Glutamatergic neuron (in vitro differentiated cells): ENCODE measurements at regions not wholly inside any gene's neighbourhood (a gene's known extent, or its start where the extent isn't known, plus 50 kb on each side); places are given as distances from the start of the nearest gene placed in this dataset.

Source experiments
- DNase-seq: peaks from one replicate; pipeline ENCODE4 v3.0.0; 2022
- H3K27ac Mint-ChIP-seq: one replicate; pipeline ENCODE4 v1.8.0; 2020; ENCODE audit warnings: mild to moderate bottlenecking, mixed read lengths, inconsistent platforms; ENCODE audit not compliant: unreplicated experiment
- H3K27me3 Mint-ChIP-seq: one replicate; pipeline ENCODE4 v1.8.0; 2020; ENCODE audit warnings: mild to moderate bottlenecking, moderate library complexity, mixed read lengths, inconsistent platforms; ENCODE audit not compliant: unreplicated experiment
- H3K36me3 Mint-ChIP-seq: one replicate; pipeline ENCODE4 v1.8.0; 2020; ENCODE audit warnings: mild to moderate bottlenecking, mixed read lengths, inconsistent platforms; ENCODE audit not compliant: unreplicated experiment
- H3K4me1 Mint-ChIP-seq: one replicate; pipeline ENCODE4 v1.8.0; 2020; ENCODE audit warnings: mild to moderate bottlenecking, low read depth, mixed read lengths, inconsistent platforms; ENCODE audit not compliant: unreplicated experiment
- H3K4me3 Mint-ChIP-seq: one replicate; pipeline ENCODE4 v1.8.0; 2020; ENCODE audit warnings: mild to moderate bottlenecking, mixed read lengths, inconsistent platforms; ENCODE audit not compliant: unreplicated experiment
- H3K9me3 Mint-ChIP-seq: one replicate; pipeline ENCODE4 v1.8.0; 2020; ENCODE audit warnings: mild to moderate bottlenecking, moderate library complexity, mixed read lengths, inconsistent platforms; ENCODE audit not compliant: unreplicated experiment
- CTCF ChIP-seq: fragments of 200-600 bp; sonication (generic); IDR thresholded peaks from one replicate; pipeline ENCODE4 v1.5.0; 2021; ENCODE audit not compliant: partially characterized antibody, unreplicated experiment

GRCh38 chrX:7286168-7286837 lies 138.3 kb upstream of the PUDP start:
- Mint-ChIP-seq H3K4me3 (no peak overlapping the region), H3K4me1 (no peaks in the 10 kb centered on the region), H3K9me3 (no peaks in the 10 kb centered on the region), H3K36me3 (no peaks in the 10 kb centered on the region), H3K27me3 (no peaks in the 10 kb centered on the region), H3K27ac (no peak overlapping the region)
- TF ChIP-seq CTCF = no peak
- no peak for DNase-seq

- H3K27me3 Mint-ChIP-seq = no peaks in the 10 kb centered on the region
- H3K27ac Mint-ChIP-seq = no peak overlapping the region
- no peak for TF ChIP-seq CTCF
- DNase-seq = no peak
- H3K4me3 Mint-ChIP-seq = no peak overlapping the region
- no peaks in the 10 kb centered on the region for H3K9me3 Mint-ChIP-seq
- no peaks in the 10 kb centered on the region for H3K4me1 Mint-ChIP-seq
- H3K36me3 Mint-ChIP-seq = no peaks in the 10 kb centered on the region
Measured at GRCh38 chrX:7285765-7286164, 137.8 kb upstream of the PUDP start.

- no peaks in the 10 kb centered on the region for H3K27me3 Mint-ChIP-seq
- H3K9me3 Mint-ChIP-seq = no peaks in the 10 kb centered on the region
- H3K36me3 Mint-ChIP-seq = no peaks in the 10 kb centered on the region
- TF ChIP-seq CTCF = no peak
- H3K4me1 Mint-ChIP-seq = no peaks in the 10 kb centered on the region
- no peak overlapping the region for H3K27ac Mint-ChIP-seq
- DNase-seq = no peak
- no peak overlapping the region for H3K4me3 Mint-ChIP-seq
Measured at GRCh38 chrX:7283741-7284140, 135.8 kb upstream of the PUDP start.

GRCh38 chrX:7280520-7280919 lies 132.6 kb upstream of the PUDP start:
- no peaks in the 10 kb centered on the region for H3K27me3 Mint-ChIP-seq
- no peak overlapping the region for H3K27ac Mint-ChIP-seq
- H3K4me1 Mint-ChIP-seq = no peaks in the 10 kb centered on the region
- no peak for DNase-seq
- no peaks in the 10 kb centered on the region for H3K36me3 Mint-ChIP-seq
- H3K9me3 Mint-ChIP-seq = no peaks in the 10 kb centered on the region
- TF ChIP-seq CTCF = no peak
- H3K4me3 Mint-ChIP-seq = no peak overlapping the region

GRCh38 chrX:7272346-7272745 lies 124.4 kb upstream of the PUDP start:
- no peak overlapping the region for H3K4me3 Mint-ChIP-seq

More at GRCh38 chrX:7272346-7272745, 124.4 kb upstream of the PUDP start:
- Mint-ChIP-seq H3K4me1 (no peaks in the 10 kb centered on the region), H3K27me3 (no peaks in the 10 kb centered on the region), H3K27ac (no peak overlapping the region), H3K9me3 (no peaks in the 10 kb centered on the region), H3K36me3 (no peaks in the 10 kb centered on the region)
- TF ChIP-seq CTCF = no peak
- DNase-seq = no peak
